GM23248 (cell line): ENCODE measurements at regions not wholly inside any gene's neighbourhood (a gene's known extent, or its start where the extent isn't known, plus 50 kb on each side); places are given as distances from the start of the nearest gene placed in this dataset.

Experiments used
- EZH2 ChIP-seq: fragments of 200-600 bp; sonication (generic); IDR thresholded peaks from 2 replicates; pipeline ENCODE4 v1.6.1; 2018; ENCODE audit warnings: antibody characterized with exemption, mild to moderate bottlenecking; ENCODE audit not compliant: insufficient read depth, poor library complexity, severe bottlenecking
- EZH2phosphoT487 ChIP-seq: fragments of 200-600 bp; sonication (generic); IDR thresholded peaks from 2 replicates; pipeline ENCODE4 v1.6.1; 2018; ENCODE audit warnings: antibody characterized with exemption, moderate library complexity, mild to moderate bottlenecking, low read depth; ENCODE audit not compliant: insufficient read depth

- TF ChIP-seq EZH2 (no peak), EZH2phosphoT487 (no peak)
Measured at GRCh38 chr5:68540798-68541590, 325.4 kb downstream of the PIK3R1 start.
